Liver (tissue), 8 donors: ENCODE measurements at regions not wholly inside any gene's neighbourhood (a gene's known extent, or its start where the extent isn't known, plus 50 kb on each side); places are given as distances from the start of the nearest gene placed in this dataset.

Source experiments
- DNase-seq: peaks from one replicate; pipeline ENCODE4 v3.0.0-alpha.2; 2017; ENCODE audit warnings: low spot score
- H3K27ac ChIP-seq, 2 donors: one replicate each; pipeline ENCODE4 v1.7.0; 2013; ENCODE audit warnings: inconsistent platforms in 2 of 2, low read length in 2 of 2, control low read depth in 1 of 2, low read depth in 1 of 2, mild to moderate bottlenecking in 1 of 2
- H3K27me3 ChIP-seq, 4 donors: one replicate each; pipeline versions ENCODE4 v1.6.1 to v1.7.0; 2013; ENCODE audit warnings: low read length in 3 of 4, inconsistent platforms in 1 of 4, mild to moderate bottlenecking in 1 of 4, moderate library complexity in 1 of 4; ENCODE audit not compliant: control insufficient read depth in 4 of 4, insufficient read depth in 4 of 4
- H3K36me3 ChIP-seq, 4 donors: one replicate each; pipeline versions ENCODE4 v1.6.1 to v1.7.0; 2013; ENCODE audit warnings: low read length in 3 of 4, mild to moderate bottlenecking in 3 of 4, low read depth in 1 of 4, moderate library complexity in 1 of 4; ENCODE audit not compliant: control insufficient read depth in 4 of 4, insufficient read depth in 3 of 4
- H3K4me1 ChIP-seq, 4 donors: one replicate each; pipeline versions ENCODE4 v1.6.1 to v1.7.0; 2013; ENCODE audit warnings: low read length in 3 of 4, mild to moderate bottlenecking in 3 of 4, moderate library complexity in 1 of 4; ENCODE audit not compliant: control insufficient read depth in 4 of 4, insufficient read depth in 4 of 4
- H3K4me3 ChIP-seq, 3 donors: one replicate each; pipeline versions ENCODE4 v1.6.1 to v1.7.0; 2013; ENCODE audit warnings: low read length in 3 of 3, control low read depth in 1 of 3, low read depth in 1 of 3, mild to moderate bottlenecking in 1 of 3
- H3K9ac ChIP-seq, 2 donors: one replicate each; pipeline ENCODE4 v1.7.0; 2013; ENCODE audit warnings: low read length in 2 of 2, mild to moderate bottlenecking in 2 of 2, moderate library complexity in 2 of 2, control low read depth in 1 of 2, low read depth in 1 of 2
- H3K9me3 ChIP-seq, 4 donors: one replicate each; pipeline versions ENCODE4 v1.6.1 to v1.7.0; 2013; ENCODE audit warnings: low read length in 3 of 4; ENCODE audit not compliant: control insufficient read depth in 4 of 4
- ATF3 ChIP-seq: IDR thresholded peaks from 2 replicates; pipeline ENCODE4 v1.6.1; 2016; ENCODE audit warnings: antibody characterized with exemption
- CTCF ChIP-seq: fragments of 150-350 bp; IDR thresholded peaks from 2 replicates; pipeline ENCODE4 v1.5.1; 2017; ENCODE audit warnings: improper control_type of control experiment, low read depth, low read length; ENCODE audit not compliant: missing input control
- EGR1 ChIP-seq, 2 donors: IDR thresholded peaks; 2 replicates each; pipeline ENCODE4 v1.6.1; 2016 to 2018; ENCODE audit warnings: antibody characterized with exemption in 2 of 2, low read depth in 2 of 2
- FOXA1 ChIP-seq: IDR thresholded peaks from 2 replicates; pipeline ENCODE4 v1.6.1; 2016; ENCODE audit warnings: antibody characterized with exemption
- FOXA2 ChIP-seq: IDR thresholded peaks from 2 replicates; pipeline ENCODE4 v1.6.1; 2016; ENCODE audit warnings: antibody characterized with exemption
- GABPA ChIP-seq, 2 donors: IDR thresholded peaks in 1 of 2; conservative IDR thresholded peaks in 1 of 2; 2 replicates each; pipeline ENCODE4 v1.6.1; 2016; ENCODE audit warnings: antibody characterized with exemption in 2 of 2, mild to moderate bottlenecking in 1 of 2, moderate library complexity in 1 of 2
- HNF4G ChIP-seq: IDR thresholded peaks from 2 replicates; pipeline ENCODE4 v1.6.1; 2016; ENCODE audit warnings: antibody characterized with exemption
- JUND ChIP-seq, 2 donors: IDR thresholded peaks; 2 replicates each; pipeline ENCODE4 v1.6.1; 2016; ENCODE audit warnings: antibody characterized with exemption in 2 of 2
- MAX ChIP-seq: IDR thresholded peaks from 2 replicates; pipeline ENCODE4 v1.6.1; 2016; ENCODE audit warnings: antibody characterized with exemption
- NR2F2 ChIP-seq: IDR thresholded peaks from 2 replicates; pipeline ENCODE4 v1.6.1; 2016; ENCODE audit warnings: antibody characterized with exemption
- RAD21 ChIP-seq, 2 donors: IDR thresholded peaks; 2 replicates each; pipeline ENCODE4 v1.6.1; 2016; ENCODE audit warnings: antibody characterized with exemption in 2 of 2, mild to moderate bottlenecking in 2 of 2
- REST ChIP-seq: IDR thresholded peaks from 2 replicates; pipeline ENCODE4 v1.6.1; 2016; ENCODE audit warnings: antibody characterized with exemption, mild to moderate bottlenecking
- SP1 ChIP-seq: IDR thresholded peaks from 2 replicates; pipeline ENCODE4 v1.6.1; 2018; ENCODE audit warnings: antibody characterized with exemption, mild to moderate bottlenecking
- TAF1 ChIP-seq: conservative IDR thresholded peaks from 2 replicates; pipeline ENCODE4 v1.6.1; 2016; ENCODE audit warnings: antibody characterized with exemption, mild to moderate bottlenecking
- YY1 ChIP-seq: IDR thresholded peaks from 2 replicates; pipeline ENCODE4 v1.6.1; 2016; ENCODE audit warnings: antibody characterized with exemption, mild to moderate bottlenecking
- ZBTB33 ChIP-seq: IDR thresholded peaks from 2 replicates; pipeline ENCODE4 v1.6.1; 2016; ENCODE audit warnings: antibody characterized with exemption
- WGBS: extraction: QIAGEN DNeasy Blood & Tissue Kit; methylation state at CpG from one replicate; pipeline ENCODE4 v1.1.7; 2013; 5-methylcytosine and 5-hydroxymethylcytosine counted together
- donor health status: healthy.
- donor health status: healthy.
- donor health status: healthy.
- donor health status: healthy.
- donor health status: healthy.

GRCh38 chr22:27445881-27446280 lies 355.7 kb downstream of the MN1 start:
- Histone ChIP-seq H3K4me3 (no peak overlapping the region), H3K4me1 (no peaks in the 10 kb centered on the region), H3K27me3 (no peaks in the 10 kb centered on the region), H3K27ac (no peak overlapping the region), H3K36me3 (no peaks in the 10 kb centered on the region), H3K9me3 (no peaks in the 10 kb centered on the region), H3K9ac (no peak overlapping the region)
- 76% methylated on average over 10 of the region's 10 CpGs for WGBS
- no peak for TF ChIP-seq TAF1
- TF ChIP-seq SP1 = no peak
- TF ChIP-seq EGR1 (IDR thresholded peaks at IDR 0.05; ENCODE audit: low read depth in 2 of 2) = no peak
- no peak for TF ChIP-seq GABPA (IDR thresholded peaks at IDR 0.05 in 1 of 2, conservative IDR thresholded peaks at IDR 0.05 in 1 of 2)
- TF ChIP-seq NR2F2 = peak; percentile 54
- no peak for DNase-seq

GRCh38 chr22:27447289-27447688 lies 354.3 kb downstream of the MN1 start:
- Histone ChIP-seq H3K9me3 (no peaks in the 10 kb centered on the region), H3K36me3 (no peaks in the 10 kb centered on the region), H3K4me1 (no peaks in the 10 kb centered on the region), H3K4me3 (no peak overlapping the region), H3K27me3 (no peaks in the 10 kb centered on the region), H3K9ac (no peak overlapping the region), H3K27ac (no peak overlapping the region)
- TF ChIP-seq FOXA2 = no peak
- no peak for TF ChIP-seq REST
- TF ChIP-seq MAX = no peak
- TF ChIP-seq FOXA1 = no peak
- TF ChIP-seq SP1 = no peak
- TF ChIP-seq JUND (IDR thresholded peaks at IDR 0.05) = no peak
- no peak for TF ChIP-seq YY1
- TF ChIP-seq HNF4G = no peak
- TF ChIP-seq ZBTB33 = no peak
- no peak for TF ChIP-seq EGR1 (IDR thresholded peaks at IDR 0.05; ENCODE audit: low read depth in 2 of 2)
- no peak for TF ChIP-seq RAD21 (IDR thresholded peaks at IDR 0.05)
- TF ChIP-seq NR2F2 = no peak
- TF ChIP-seq ATF3 = no peak
- no peak for TF ChIP-seq CTCF
- TF ChIP-seq TAF1 = no peak
- TF ChIP-seq GABPA (IDR thresholded peaks at IDR 0.05 in 1 of 2, conservative IDR thresholded peaks at IDR 0.05 in 1 of 2) = no peak
- WGBS = 86% methylated on average over 11 of the region's 11 CpGs
- no peak for DNase-seq
